ENCODE measurements at regions not wholly inside any gene's neighbourhood (a gene's known extent, or its start where the extent isn't known, plus 50 kb on each side); places are given as distances from the start of the nearest gene placed in this dataset.

GRCh38 chr5:93192683-93193082, 388.3 kb downstream of the NR2F1-AS1 start:
- H3K36me3 ChIP-seq: no peaks in the 10 kb centered on the region
- H3K27ac ChIP-seq: no peak overlapping the region
- 70 to 77% (median 71%) methylated on average over 2 of the region's 2 CpGs for WGBS, 3 donors
- DNase-seq: no peak
- TF ChIP-seq CTCF (IDR thresholded peaks at IDR 0.05) (no peak), POLR2A (IDR thresholded peaks at IDR 0.05) (no peak), EP300 (IDR thresholded peaks at IDR 0.05) (no peak)
- no peaks in the 10 kb centered on the region for H3K9me3 ChIP-seq
- no peaks in the 10 kb centered on the region for H3K27me3 ChIP-seq
- intact Hi-C loops (cut with DNase I): no loop called here
- H3K4me3 ChIP-seq: no peak overlapping the region
- H3K4me1 ChIP-seq (ENCODE audit: insufficient read depth): peaks cover 4% of the 10 kb centered on the region

DNA sequence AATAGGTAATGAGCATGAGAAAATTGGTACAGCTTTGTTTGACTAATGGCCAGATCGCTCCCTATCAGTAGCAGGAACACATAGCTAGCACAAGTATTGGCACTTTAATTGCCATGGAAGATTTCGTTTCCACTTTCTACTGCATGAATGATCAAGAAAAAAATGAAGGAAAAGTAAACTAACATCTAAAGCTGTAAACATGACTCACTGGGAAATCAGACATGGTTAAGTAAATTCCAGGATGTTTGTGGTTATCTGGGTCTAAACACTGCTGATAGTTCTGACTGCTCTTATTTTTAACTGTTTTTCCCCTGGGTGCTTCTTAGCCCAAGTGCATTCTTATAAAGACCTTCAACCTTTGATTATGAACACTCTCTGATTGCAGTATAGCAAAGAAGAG, 388.9 kb downstream of the NR2F1-AS1 start:
- WGBS, 3 donors: 20 to 32% (median 26%) methylated on average over 2 of the region's 2 CpGs
- DNase-seq: no peak
- TF ChIP-seq EP300 (IDR thresholded peaks at IDR 0.05) (no peak), POLR2A (IDR thresholded peaks at IDR 0.05) (no peak)
- no peaks in the 10 kb centered on the region for H3K27me3 ChIP-seq
- no peak overlapping the region for H3K27ac ChIP-seq
- H3K4me1 ChIP-seq (ENCODE audit: insufficient read depth): peaks cover 4% of the 10 kb centered on the region
- H3K36me3 ChIP-seq: no peaks in the 10 kb centered on the region
- no peak overlapping the region for H3K4me3 ChIP-seq
- H3K9me3 ChIP-seq: no peaks in the 10 kb centered on the region
- intact Hi-C loops (cut with DNase I): no loop called here

DNA sequence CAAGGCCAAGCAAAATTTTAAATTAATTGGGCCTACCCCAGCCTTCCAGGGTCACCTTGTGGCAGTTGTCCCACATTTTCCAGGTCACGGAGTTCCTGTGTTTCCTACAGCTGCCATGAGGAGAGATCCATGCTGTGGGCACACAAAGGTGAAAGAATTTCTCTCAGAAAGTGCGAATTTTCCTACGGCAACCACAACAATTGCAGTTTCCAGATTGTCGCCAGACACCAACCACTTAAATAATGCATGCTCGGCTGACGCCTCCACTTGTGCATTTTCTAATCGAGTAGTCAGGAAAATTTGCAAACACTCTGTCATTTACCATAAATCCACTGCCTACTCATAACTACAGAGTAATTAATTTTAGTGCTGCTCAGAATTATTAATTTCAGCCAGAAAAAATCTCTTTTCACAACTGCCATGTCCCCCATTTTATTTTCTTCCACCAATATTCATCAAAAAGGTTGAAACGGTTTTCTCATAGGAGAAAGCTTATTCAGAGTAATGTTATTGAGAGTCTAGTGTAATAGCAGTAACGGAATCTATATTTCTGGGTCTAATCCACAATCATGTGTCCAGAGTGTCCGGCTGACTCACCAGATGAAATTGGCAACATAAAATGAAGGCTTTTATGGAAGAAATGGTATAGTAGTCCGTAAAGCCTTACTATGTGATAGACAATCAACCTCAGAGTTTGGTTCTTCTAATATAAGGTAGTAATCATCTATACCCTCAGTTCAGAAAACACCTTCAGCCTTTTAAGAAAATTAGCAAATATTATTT, 389.8 kb downstream of the NR2F1-AS1 start:
- 95 to 97% (median 95%) methylated on average over 11 of the region's 11 CpGs for WGBS, 3 donors
- H3K36me3 ChIP-seq: no peaks in the 10 kb centered on the region
- H3K9me3 ChIP-seq: no peaks in the 10 kb centered on the region

GRCh38 chr5:93189707-93190120, 391.3 kb downstream of the NR2F1-AS1 start:
- H3K27me3 ChIP-seq: no peaks in the 10 kb centered on the region
- no peak for TF ChIP-seq EP300 (IDR thresholded peaks at IDR 0.05)
- no peak for TF ChIP-seq CTCF (IDR thresholded peaks at IDR 0.05)
- TF ChIP-seq POLR2A (IDR thresholded peaks at IDR 0.05): no peak
- H3K9me3 ChIP-seq: no peaks in the 10 kb centered on the region
- 67 to 85% (median 73%) methylated on average over 2 of the region's 2 CpGs for WGBS, 3 donors
- intact Hi-C loops (cut with DNase I): no loop called here
- peaks cover 4% of the 10 kb centered on the region for H3K4me1 ChIP-seq (ENCODE audit: insufficient read depth)
- DNase-seq: no peak
- no peaks in the 10 kb centered on the region for H3K36me3 ChIP-seq
- no peak overlapping the region for H3K4me3 ChIP-seq
- H3K27ac ChIP-seq: no peak overlapping the region

More for the DNA sequence above, 389.8 kb downstream of the NR2F1-AS1 start:
- DNase-seq: no peak
- TF ChIP-seq CTCF (IDR thresholded peaks at IDR 0.05) (no peak), EP300 (IDR thresholded peaks at IDR 0.05) (no peak), POLR2A (IDR thresholded peaks at IDR 0.05) (no peak)
- no peaks in the 10 kb centered on the region for H3K27me3 ChIP-seq
- intact Hi-C loops (cut with DNase I): no loop called here
- peaks cover 4% of the 10 kb centered on the region for H3K4me1 ChIP-seq (ENCODE audit: insufficient read depth)
- H3K27ac ChIP-seq: no peak overlapping the region
- no peak overlapping the region for H3K4me3 ChIP-seq

- H3K27ac ChIP-seq: no peak overlapping the region
- H3K4me1 ChIP-seq (ENCODE audit: insufficient read depth): peaks cover 3% of the 10 kb centered on the region
- intact Hi-C loops (cut with DNase I): no loop called here
- no peaks in the 10 kb centered on the region for H3K36me3 ChIP-seq
- H3K27me3 ChIP-seq: no peaks in the 10 kb centered on the region
- no peak for DNase-seq
- no peaks in the 10 kb centered on the region for H3K9me3 ChIP-seq
- WGBS, 3 donors: 90 to 99% (median 92%) methylated on average over 3 of the region's 3 CpGs
- TF ChIP-seq EP300 (IDR thresholded peaks at IDR 0.05): no peak
- TF ChIP-seq POLR2A (IDR thresholded peaks at IDR 0.05): no peak
- TF ChIP-seq CTCF (IDR thresholded peaks at IDR 0.05): no peak
- no peak overlapping the region for H3K4me3 ChIP-seq
Observed at GRCh38 chr5:93188876-93189485, 392.0 kb downstream of the NR2F1-AS1 start.
